ENCODE measurements at regions not wholly inside any gene's neighbourhood (a gene's known extent, or its start where the extent isn't known, plus 50 kb on each side); places are given as distances from the start of the nearest gene placed in this dataset.

GRCh38 chr5:18050776-18051175 lies 416.5 kb downstream of the TAF11L14 start:
- no peak for DNase-seq

- DNase-seq, result no peak
Observed at GRCh38 chr5:18051953-18052352, 417.7 kb downstream of the TAF11L14 start.

GRCh38 chr5:18052569-18052968 lies 418.3 kb downstream of the TAF11L14 start:
- DNase-seq, result no peak

- no peak for DNase-seq
Observed at GRCh38 chr5:18057725-18058124, 423.5 kb downstream of the TAF11L14 start.

- no peak for DNase-seq
Observed at GRCh38 chr5:18067615-18068014, 433.4 kb downstream of the TAF11L14 start.

- DNase-seq, result no peak
Observed at GRCh38 chr5:18068826-18069225, 434.6 kb downstream of the TAF11L14 start.

GRCh38 chr5:18069790-18070189 lies 435.5 kb downstream of the TAF11L14 start:
- DNase-seq, result no peak

- no peak for DNase-seq
Observed at GRCh38 chr5:18072600-18072999, 438.3 kb downstream of the TAF11L14 start.

- DNase-seq, result no peak
Observed at GRCh38 chr5:18074961-18075360, 440.7 kb downstream of the TAF11L14 start.

GRCh38 chr5:18078157-18078556 lies 443.9 kb downstream of the TAF11L14 start:
- DNase-seq, result no peak

- no peak for DNase-seq
Observed at GRCh38 chr5:18079831-18080230, 445.6 kb downstream of the TAF11L14 start.

- DNase-seq, result no peak
Observed at GRCh38 chr5:18088020-18088579, 453.8 kb downstream of the TAF11L14 start.

GRCh38 chr5:18090177-18090576 lies 455.9 kb downstream of the TAF11L14 start:
- no peak for DNase-seq

GRCh38 chr5:18091142-18091541 lies 456.9 kb downstream of the TAF11L14 start:
- no peak for DNase-seq

- no peak for DNase-seq
Observed at GRCh38 chr5:18091758-18092157, 457.5 kb downstream of the TAF11L14 start.

GRCh38 chr5:18095061-18095460 lies 460.8 kb downstream of the TAF11L14 start:
- no peak for DNase-seq

GRCh38 chr5:18097817-18098216 lies 463.6 kb downstream of the TAF11L14 start:
- DNase-seq, result no peak

- DNase-seq, result no peak
Observed at GRCh38 chr5:18098691-18099090, 464.4 kb downstream of the TAF11L14 start.

GRCh38 chr5:18099261-18099660 lies 465.0 kb downstream of the TAF11L14 start:
- DNase-seq, result no peak

GRCh38 chr5:18101532-18101931 lies 467.3 kb downstream of the TAF11L14 start:
- DNase-seq, result no peak

- DNase-seq, result no peak
Observed at GRCh38 chr5:18102733-18103132, 468.5 kb downstream of the TAF11L14 start.

GRCh38 chr5:18105449-18105848 lies 471.2 kb downstream of the TAF11L14 start:
- DNase-seq, result no peak

- DNase-seq, result no peak
Observed at GRCh38 chr5:18111906-18112465, 477.7 kb downstream of the TAF11L14 start.

GRCh38 chr5:18113721-18114120 lies 479.5 kb downstream of the TAF11L14 start:
- no peak for DNase-seq

GRCh38 chr5:18114151-18114757 lies 480.0 kb downstream of the TAF11L14 start:
- DNase-seq, result no peak

Data from effector CD8-positive, alpha-beta T cell (primary cell).